ENCODE measurements at regions not wholly inside any gene's neighbourhood (a gene's known extent, or its start where the extent isn't known, plus 50 kb on each side); places are given as distances from the start of the nearest gene placed in this dataset.

DNA sequence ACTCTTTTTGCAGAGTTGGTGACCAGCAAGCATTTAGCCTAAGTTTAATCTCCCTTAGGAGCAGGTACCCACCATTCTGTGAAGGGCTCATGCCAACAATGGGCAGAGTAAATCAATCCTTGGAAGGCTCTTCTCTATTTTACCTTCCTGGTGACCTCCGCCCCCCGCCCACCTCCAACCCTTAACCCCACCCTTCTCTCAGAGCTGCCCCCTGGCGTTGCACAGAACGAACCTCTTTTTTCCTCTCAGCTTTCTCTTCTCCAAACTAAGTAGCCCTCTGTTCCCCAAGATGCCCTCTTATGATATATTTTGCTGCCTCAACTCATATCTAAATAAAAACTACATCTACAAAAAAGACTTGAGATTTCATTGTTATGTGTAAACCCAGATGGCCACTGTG, 186.8 kb downstream of the SEC16B start:
- TF ChIP-seq POLR2A (IDR thresholded peaks at IDR 0.05) (no peak), POLR2AphosphoS5 (IDR thresholded peaks at IDR 0.05) (no peak), EP300 (IDR thresholded peaks at IDR 0.05) (no peak)
- TF ChIP-seq, protein P1, sequence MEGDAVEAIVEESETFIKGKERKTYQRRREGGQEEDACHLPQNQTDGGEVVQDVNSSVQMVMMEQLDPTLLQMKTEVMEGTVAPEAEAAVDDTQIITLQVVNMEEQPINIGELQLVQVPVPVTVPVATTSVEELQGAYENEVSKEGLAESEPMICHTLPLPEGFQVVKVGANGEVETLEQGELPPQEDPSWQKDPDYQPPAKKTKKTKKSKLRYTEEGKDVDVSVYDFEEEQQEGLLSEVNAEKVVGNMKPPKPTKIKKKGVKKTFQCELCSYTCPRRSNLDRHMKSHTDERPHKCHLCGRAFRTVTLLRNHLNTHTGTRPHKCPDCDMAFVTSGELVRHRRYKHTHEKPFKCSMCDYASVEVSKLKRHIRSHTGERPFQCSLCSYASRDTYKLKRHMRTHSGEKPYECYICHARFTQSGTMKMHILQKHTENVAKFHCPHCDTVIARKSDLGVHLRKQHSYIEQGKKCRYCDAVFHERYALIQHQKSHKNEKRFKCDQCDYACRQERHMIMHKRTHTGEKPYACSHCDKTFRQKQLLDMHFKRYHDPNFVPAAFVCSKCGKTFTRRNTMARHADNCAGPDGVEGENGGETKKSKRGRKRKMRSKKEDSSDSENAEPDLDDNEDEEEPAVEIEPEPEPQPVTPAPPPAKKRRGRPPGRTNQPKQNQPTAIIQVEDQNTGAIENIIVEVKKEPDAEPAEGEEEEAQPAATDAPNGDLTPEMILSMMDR (IDR thresholded peaks at IDR 0.05), result no peak

DNA sequence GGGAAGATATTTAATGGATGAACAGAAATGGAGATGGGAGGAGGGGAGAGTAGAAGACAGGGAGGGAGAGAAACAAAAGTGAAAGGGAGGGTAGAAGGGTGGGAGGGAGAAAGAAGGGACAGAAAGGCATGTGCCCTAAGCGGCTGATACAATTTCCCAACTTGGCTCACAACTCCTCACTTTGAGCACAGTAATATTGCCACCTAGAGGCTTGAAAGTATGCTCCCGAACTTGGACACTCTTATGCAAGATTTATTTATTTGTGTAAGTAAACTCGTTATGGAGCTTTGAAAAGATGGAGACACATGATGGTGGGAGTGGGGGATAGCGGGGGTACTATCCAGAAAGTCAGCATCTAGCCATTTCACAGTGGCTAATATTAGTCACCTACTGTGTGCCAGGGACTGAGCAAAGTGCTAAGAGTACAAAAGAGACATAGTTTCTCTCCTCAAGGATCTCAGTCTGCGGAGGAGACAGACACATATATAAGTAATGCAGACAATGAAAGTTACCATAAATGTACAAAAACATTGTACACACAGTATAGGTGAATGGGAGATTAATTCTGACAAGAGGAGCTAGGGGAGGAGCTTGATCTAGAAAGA, 189.7 kb downstream of the SEC16B start:
- TF ChIP-seq EP300 (IDR thresholded peaks at IDR 0.05) (no peak), POLR2A (IDR thresholded peaks at IDR 0.05) (no peak), POLR2AphosphoS5 (IDR thresholded peaks at IDR 0.05) (no peak)
- TF ChIP-seq, protein P1 (IDR thresholded peaks at IDR 0.05), result peak in 3 of 4 experiments; percentile 30 to 47 (median 41)
- intact Hi-C loops (cut with DNase I), result loop anchor here (2.0 to 5.0 kb wide), 2 partner anchors 523 to 878 kb away; no protein-coding TSS in a partner anchor
- H3K36me3 ChIP-seq, result no peaks in the 10 kb centered on the region
- no peak overlapping the region for H3K4me3 ChIP-seq
- 22 to 27% methylated on average over 5 of the region's 5 CpGs for WGBS, 2 donors
- DNase-seq, result no peak
- H3K9me3 ChIP-seq, result no peaks in the 10 kb centered on the region
- H3K27ac ChIP-seq, result no peak overlapping the region
- H3K4me1 ChIP-seq, result peaks cover 0 to 5% (median 0%) of the 10 kb centered on the region in 4 donors
- H3K27me3 ChIP-seq, result no peaks in the 10 kb centered on the region

More for the DNA sequence above, 186.8 kb downstream of the SEC16B start:
- Histone ChIP-seq H3K4me1 (peaks cover 0 to 5% (median 0%) of the 10 kb centered on the region in 4 donors), H3K27ac (no peak overlapping the region), H3K27me3 (no peaks in the 10 kb centered on the region), H3K4me3 (no peak overlapping the region), H3K9me3 (no peaks in the 10 kb centered on the region), H3K36me3 (no peaks in the 10 kb centered on the region)
- no peak for DNase-seq
- WGBS, 2 donors, result 67 to 82% methylated on average over 4 of the region's 4 CpGs
- intact Hi-C loops (cut with DNase I), result loop anchor here (5.0 kb wide), 1 partner anchor 881 kb away; no protein-coding TSS in a partner anchor

DNA sequence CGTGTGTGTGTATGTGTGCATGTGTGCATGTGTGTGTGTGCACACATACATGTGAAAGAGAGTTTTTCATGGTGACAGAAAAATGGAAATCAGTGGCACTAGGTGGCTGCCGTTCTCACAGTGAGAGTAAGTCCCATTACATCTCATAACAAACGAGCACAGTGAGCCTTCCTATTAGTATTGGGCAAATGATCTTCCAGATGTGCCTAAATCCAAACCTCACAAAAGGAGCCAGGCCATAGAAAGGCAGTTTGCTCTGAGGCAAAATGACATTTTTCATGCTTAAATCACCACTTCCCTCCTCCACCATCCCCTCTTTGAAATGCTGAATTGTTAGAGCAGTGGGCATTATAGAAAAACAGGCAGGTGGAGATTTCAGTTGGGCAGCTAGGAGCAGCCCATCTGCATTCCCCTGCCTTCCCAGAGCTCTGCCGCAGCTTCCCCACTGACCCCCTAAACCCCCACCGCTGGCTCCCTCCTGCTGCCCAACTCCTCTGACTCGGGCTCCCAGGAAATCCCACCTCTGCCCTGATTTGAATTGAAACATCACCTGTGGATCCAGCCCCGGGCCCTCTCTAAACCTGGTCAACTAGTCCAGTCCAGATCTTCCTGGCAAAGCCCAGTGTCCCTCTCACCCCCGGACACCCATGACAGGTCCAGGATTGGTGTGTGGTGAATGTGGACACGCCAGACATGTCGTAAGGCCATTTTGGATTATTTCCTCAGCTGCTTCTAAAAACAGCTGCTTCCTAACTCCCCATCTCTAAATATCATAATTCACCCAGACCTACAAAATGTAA, 190.5 kb downstream of the SEC16B start:
- Histone ChIP-seq H3K27me3 (no peaks in the 10 kb centered on the region), H3K9me3 (peaks cover 0 to 2% (median 0%) of the 10 kb centered on the region in 4 donors), H3K4me1 (peaks cover 0 to 5% (median 0%) of the 10 kb centered on the region in 4 donors), H3K36me3 (no peaks in the 10 kb centered on the region), H3K4me3 (no peak overlapping the region), H3K27ac (no peak overlapping the region)
- TF ChIP-seq EP300 (IDR thresholded peaks at IDR 0.05), result no peak
- TF ChIP-seq POLR2A (IDR thresholded peaks at IDR 0.05), result no peak
- TF ChIP-seq, protein P1 (IDR thresholded peaks at IDR 0.05), result no peak
- no peak for TF ChIP-seq POLR2AphosphoS5 (IDR thresholded peaks at IDR 0.05)
- intact Hi-C loops (cut with DNase I), result no loop called here
- DNase-seq, result no peak
- 66 to 75% methylated on average over 10 of the region's 10 CpGs for WGBS, 2 donors

DNA sequence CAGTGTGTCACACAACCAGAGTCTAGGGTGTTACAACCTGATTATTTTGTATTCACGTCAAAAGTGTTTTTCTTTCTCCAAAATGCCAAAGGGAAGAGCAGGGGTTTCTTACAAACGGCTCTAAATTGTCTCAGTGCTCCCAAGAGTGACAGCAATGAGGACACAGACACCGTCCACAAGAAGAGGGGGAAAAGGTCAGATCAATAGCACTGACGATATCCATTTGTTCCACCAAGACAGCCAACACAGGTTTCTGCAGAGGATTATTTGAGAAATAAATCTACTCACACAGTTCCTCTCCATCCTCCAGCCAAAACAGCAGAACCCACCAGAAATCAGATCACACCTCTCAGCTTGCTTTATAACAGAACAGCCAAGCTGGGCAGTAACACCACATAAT, 193.9 kb downstream of the SEC16B start:
- Histone ChIP-seq H3K27me3 (no peaks in the 10 kb centered on the region), H3K27ac (no peak overlapping the region), H3K4me1 (peaks cover 0 to 5% (median 0%) of the 10 kb centered on the region in 4 donors), H3K4me3 (no peak overlapping the region), H3K9me3 (peaks cover 0 to 16% (median 4%) of the 10 kb centered on the region in 4 donors), H3K36me3 (no peaks in the 10 kb centered on the region)
- 73 to 80% methylated on average over 4 of the region's 4 CpGs for WGBS, 2 donors
- intact Hi-C loops (cut with DNase I), result no loop called here
- TF ChIP-seq POLR2AphosphoS5 (IDR thresholded peaks at IDR 0.05) (no peak), EP300 (IDR thresholded peaks at IDR 0.05) (no peak), POLR2A (IDR thresholded peaks at IDR 0.05) (no peak)
- TF ChIP-seq, protein P1 (IDR thresholded peaks at IDR 0.05), result no peak
- DNase-seq, result no peak
